ENCODE measurements at regions not wholly inside any gene's neighbourhood (a gene's known extent, or its start where the extent isn't known, plus 50 kb on each side); places are given as distances from the start of the nearest gene placed in this dataset.

GRCh38 chr1:112144733-112145426 lies 155.4 kb upstream of the KCND3 start:
- H3K23ac ChIP-seq (ENCODE audit: low read depth, low read length): no peak overlapping the region
- no peaks in the 10 kb centered on the region for H4K20me1 ChIP-seq (ENCODE audit: insufficient read depth, low read length)
- POLR2A ChIA-PET (ENCODE audit: unreplicated experiment): no interaction called here
- intact Hi-C loops (cut with micrococcal nuclease): no loop called here
- TF ChIP-seq RFX5 (IDR thresholded peaks at IDR 0.05; ENCODE audit: low read depth, low read length) (no peak), CTCF (conservative IDR thresholded peaks at IDR 0.05; ENCODE audit: low read depth, low read length) (no peak), MAZ (IDR thresholded peaks at IDR 0.05; ENCODE audit: borderline replicate concordance, low read depth, low read length) (no peak), FOS (IDR thresholded peaks at IDR 0.05; ENCODE audit: low read depth, low read length) (no peak), BHLHE40 (IDR thresholded peaks at IDR 0.05; ENCODE audit: low read depth, low read length) (no peak), NFE2L2 (IDR thresholded peaks at IDR 0.05; ENCODE audit: low read depth, low read length) (no peak), POLR2A (IDR thresholded peaks at IDR 0.05; ENCODE audit: low read depth, low read length) (no peak), MXI1 (IDR thresholded peaks at IDR 0.05; ENCODE audit: borderline replicate concordance, low read depth, low read length) (no peak), RCOR1 (IDR thresholded peaks at IDR 0.05; ENCODE audit: insufficient replicate concordance, low read length) (no peak), MAFK (IDR thresholded peaks at IDR 0.05; ENCODE audit: low read depth, low read length) (no peak), ELK1 (IDR thresholded peaks at IDR 0.05; ENCODE audit: borderline replicate concordance, low read depth, low read length) (no peak), USF2 (IDR thresholded peaks at IDR 0.05; ENCODE audit: low read depth, low read length) (no peak), SMC3 (IDR thresholded peaks at IDR 0.05; ENCODE audit: low read depth, low read length) (no peak), CEBPB (IDR thresholded peaks at IDR 0.05; ENCODE audit: low read depth, low read length) (no peak), CHD1 (IDR thresholded peaks at IDR 0.05; ENCODE audit: low read depth, low read length) (no peak), RAD21 (IDR thresholded peaks at IDR 0.05; ENCODE audit: low read length) (no peak)
- in situ Hi-C loops (cut with MboI; ENCODE audit: low sequenced_read_pairs): no loop called here
- BruUV-seq (replicated peaks): no TSS peak
- no peaks in the 10 kb centered on the region for H3K9me3 ChIP-seq (ENCODE audit: control insufficient read depth, insufficient read depth, low read length)
- CTCF ChIA-PET: no interaction called here
- no peaks in the 10 kb centered on the region for H3K79me1 ChIP-seq (ENCODE audit: low read depth in 1 of 2, low read length in 2 of 2)
- H2BK120ac ChIP-seq (ENCODE audit: low read depth, low read length): no peak overlapping the region
- dilution Hi-C loops (cut with HindIII; ENCODE audit: low sequenced_read_pairs, unreplicated experiment): no loop called here
- no peak overlapping the region for H4K91ac ChIP-seq (ENCODE audit: insufficient read depth, low read depth, low read length)
- ATAC-seq (ENCODE audit: low read depth) (no peak), DNase-seq (no peak)
- no peak overlapping the region for H3K4me3 ChIP-seq (ENCODE audit: insufficient read depth, low read depth, low read length)
- WGBS, 2 experiments (ENCODE audit: extremely low coverage in 2 of 2, insufficient read length in 1 of 2): 0% methylated on average over 1 of the region's 4 CpGs; no CpG with 5 or more reads in 1 of the 2 experiments
- no peak overlapping the region for H2AK9ac ChIP-seq (replicated peaks; ENCODE audit: low read depth, low read length, poor library complexity)
- no peaks in the 10 kb centered on the region for H3K36me3 ChIP-seq (ENCODE audit: control insufficient read depth, insufficient read depth, low read length)
- H4K5ac ChIP-seq (ENCODE audit: low read depth, low read length): no peak overlapping the region
- H2BK15ac ChIP-seq (ENCODE audit: low read depth, low read length): no peak overlapping the region
- no peak overlapping the region for H3K9ac ChIP-seq (ENCODE audit: low read depth, low read length)
- no peak overlapping the region for H3K18ac ChIP-seq (ENCODE audit: low read depth, low read length)
- H3K56ac ChIP-seq (ENCODE audit: extremely low read depth, insufficient read depth, low read length): no peak overlapping the region
- no peaks in the 10 kb centered on the region; the same call in 1 of the 2 replicates for H3K27me3 ChIP-seq (ENCODE audit: control insufficient read depth, insufficient read depth, low read length)
- H2BK20ac ChIP-seq (ENCODE audit: low read depth, low read length): no peak overlapping the region
- H2AFZ ChIP-seq (replicated peaks; ENCODE audit: low read length, poor library complexity): no peak overlapping the region
- no peak overlapping the region for H2AK5ac ChIP-seq (ENCODE audit: low read depth, low read length)
- H3K27ac ChIP-seq (ENCODE audit: insufficient read depth, low read length): no peak overlapping the region
- no peaks in the 10 kb centered on the region for H3K9me1 ChIP-seq (ENCODE audit: insufficient read depth, low read length)
- H2BK5ac ChIP-seq (ENCODE audit: low read depth, low read length, poor library complexity, severe bottlenecking): no peak overlapping the region
- H4K8ac ChIP-seq (ENCODE audit: low read depth in 2 of 2, low read length in 2 of 2): no peak overlapping the region
- no peaks in the 10 kb centered on the region for H3K4me1 ChIP-seq (ENCODE audit: control insufficient read depth, insufficient read depth, low read length)
- H3K14ac ChIP-seq (replicated peaks; ENCODE audit: low read depth, low read length): no peak overlapping the region
- no peak overlapping the region for H3K4ac ChIP-seq (ENCODE audit: low read depth, low read length)
- no peak overlapping the region for H3K4me2 ChIP-seq (ENCODE audit: low read depth, low read length)
